GM19463 (cell line): ENCODE measurements at regions not wholly inside any gene's neighbourhood (a gene's known extent, or its start where the extent isn't known, plus 50 kb on each side); places are given as distances from the start of the nearest gene placed in this dataset.
"Not testable (repeated sequence)": the region's sequence is repeated elsewhere in the genome, so short reads cannot be mapped to it uniquely, and the experiment has no call there.

Experiments used
- ATAC-seq: cut with Tn5 transposase; IDR thresholded peaks from one replicate; pipeline ENCODE4 v1.9.1; 2021; ENCODE audit warnings: mild to moderate bottlenecking, moderate library complexity; ENCODE audit not compliant: unreplicated experiment

DNA sequence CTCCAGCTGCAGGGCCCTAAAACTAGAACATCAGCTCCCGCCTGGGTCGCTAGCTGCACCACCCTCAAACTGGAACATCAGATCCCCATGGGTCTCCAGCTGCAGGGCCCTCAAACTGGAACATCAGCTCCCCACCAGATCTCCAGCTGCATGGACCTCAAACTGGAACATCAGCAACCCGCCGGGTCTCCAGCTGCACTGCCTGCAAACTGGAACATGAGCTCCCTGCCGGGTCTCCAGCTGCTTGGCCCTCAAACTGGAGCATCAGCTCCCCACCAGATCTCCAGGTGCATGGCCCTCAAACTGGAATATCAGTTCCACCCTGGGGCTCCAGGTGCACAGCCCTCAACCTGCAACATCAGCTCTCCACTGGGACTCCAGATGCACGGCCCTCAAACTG, 82.7 kb downstream of the TFRC start:
- ATAC-seq, result not testable (repeated sequence)

DNA sequence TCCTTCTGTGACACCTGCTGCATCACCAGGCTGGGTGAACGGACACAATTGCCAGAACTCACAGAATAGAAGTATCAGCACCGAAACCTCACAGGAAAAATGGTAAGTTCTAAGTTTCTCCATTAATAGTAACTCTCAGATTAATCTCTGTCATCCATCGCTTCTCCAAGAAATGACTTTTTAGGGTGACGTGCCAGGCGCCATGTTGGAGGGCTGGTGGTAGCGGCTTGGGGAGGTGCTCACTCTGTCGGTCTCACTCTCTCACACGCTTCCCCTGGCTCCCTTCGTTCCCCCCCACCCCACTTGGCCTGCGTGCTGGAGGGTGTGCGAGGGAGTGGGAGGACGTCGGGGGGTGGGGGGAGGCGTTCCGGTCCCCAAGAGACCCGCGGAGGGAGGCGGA, 85.6 kb downstream of the TFRC start:
- not testable (repeated sequence) for ATAC-seq

DNA sequence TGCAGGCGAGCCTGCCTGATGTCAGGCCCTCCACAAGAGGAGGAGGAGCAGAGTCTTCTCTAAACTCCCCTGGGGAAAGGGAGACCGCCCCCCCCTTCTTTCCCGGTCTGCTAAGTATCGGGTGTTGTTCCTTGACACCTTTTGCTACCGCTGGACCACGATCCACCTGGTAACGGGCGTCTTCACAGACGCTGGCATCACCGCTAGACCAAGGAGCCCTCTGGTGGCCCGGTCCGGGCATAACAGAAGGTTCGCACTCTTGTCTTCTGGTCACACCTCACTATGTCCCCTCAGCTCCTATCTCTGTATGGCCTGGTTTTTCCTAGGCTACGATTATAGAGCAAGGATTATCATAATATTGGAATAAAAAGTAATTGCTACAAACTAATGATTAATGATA, 86.0 kb upstream of the TNK2 start:
- ATAC-seq, result not testable (repeated sequence)

DNA sequence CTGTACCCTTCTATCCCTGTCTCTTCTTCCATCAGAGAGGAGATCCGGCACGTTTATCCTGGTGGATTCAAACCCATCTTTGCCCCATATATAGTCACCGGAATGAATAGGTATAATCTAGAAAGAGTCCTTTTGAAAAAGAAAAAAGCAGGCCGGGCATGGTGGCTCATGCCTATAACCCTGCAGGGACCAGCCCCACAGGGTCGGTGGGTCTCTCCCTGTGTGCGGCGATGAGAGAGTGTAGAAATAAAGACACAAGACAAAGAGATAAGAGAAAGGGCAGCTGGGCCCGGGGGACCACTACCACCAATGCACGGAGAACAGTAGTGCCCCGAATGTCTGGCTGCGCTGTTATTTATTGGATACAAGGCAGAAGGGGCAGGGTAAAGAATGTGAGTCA, 85.3 kb upstream of the TNK2 start:
- ATAC-seq, result not testable (repeated sequence)

DNA sequence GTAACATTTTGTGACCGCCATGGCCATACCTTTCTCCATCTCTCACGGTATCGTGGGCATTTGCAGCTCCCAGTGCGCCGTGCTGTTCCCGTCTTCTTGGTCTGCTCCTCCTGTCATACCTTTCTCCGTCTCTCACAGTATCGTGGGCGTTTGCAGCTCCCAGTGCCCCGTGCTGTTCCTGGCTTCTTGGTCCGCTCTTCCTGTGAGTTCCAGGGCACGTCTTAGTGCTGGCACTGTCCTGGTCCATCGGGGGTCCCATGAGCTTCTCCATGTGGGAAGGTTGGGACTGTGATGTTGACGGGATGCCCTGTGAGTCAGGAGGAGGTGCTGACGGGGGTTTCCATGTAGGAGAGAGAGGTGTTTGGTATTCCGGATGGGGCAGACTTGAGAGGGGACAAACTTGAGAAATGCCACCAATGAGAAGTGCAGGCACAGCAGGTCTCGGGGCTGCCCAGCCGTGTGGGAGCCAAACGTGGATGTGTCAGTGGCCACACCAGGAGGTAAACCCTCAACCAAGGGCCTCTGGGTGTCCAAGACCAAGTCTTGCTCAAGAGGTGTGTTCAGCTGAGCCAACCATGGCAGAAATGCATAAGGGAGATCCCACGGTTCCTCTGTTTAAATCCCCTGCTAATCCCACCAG, 84.7 kb upstream of the TNK2 start:
- not testable (repeated sequence) for ATAC-seq

DNA sequence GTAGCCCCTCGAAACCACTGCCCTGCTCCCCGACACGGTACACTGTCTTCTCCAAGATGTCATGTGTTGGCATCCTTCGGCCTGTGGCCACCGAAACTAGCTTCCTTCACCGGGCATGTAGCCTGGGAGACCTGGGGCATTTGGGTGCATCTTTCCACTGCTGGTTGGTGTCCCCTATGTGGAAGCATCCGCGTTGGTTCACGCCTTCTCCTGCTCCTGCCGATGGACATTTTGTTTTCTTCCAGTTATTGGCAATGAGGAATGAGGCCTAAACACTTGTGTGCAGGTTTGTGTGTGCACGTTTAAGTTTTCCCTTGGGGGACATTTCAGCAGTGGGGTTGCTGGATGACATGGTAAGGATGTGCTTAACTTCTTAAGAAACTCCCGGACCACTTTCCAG, 83.6 kb upstream of the TNK2 start:
- ATAC-seq, result not testable (repeated sequence)

DNA sequence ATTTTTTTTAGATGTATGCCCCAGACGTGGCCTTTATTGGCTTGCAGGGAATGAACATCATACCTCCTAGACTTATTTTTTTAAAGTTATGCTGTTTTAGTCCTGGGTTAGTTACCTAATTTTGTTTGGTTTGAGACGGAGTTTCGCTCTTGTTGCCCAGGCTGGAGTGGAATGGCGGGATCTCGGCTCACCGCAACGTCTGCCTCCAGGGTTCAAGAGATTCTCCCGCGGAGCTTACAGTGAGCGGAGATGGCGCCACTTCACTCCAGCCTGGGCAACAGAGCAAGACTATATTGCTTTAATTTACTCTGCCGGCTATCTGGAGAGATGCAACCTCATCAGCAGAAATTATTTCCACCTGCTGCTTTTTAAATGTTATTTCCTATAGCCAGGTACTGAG, 82.9 kb upstream of the TNK2 start:
- not testable (repeated sequence) for ATAC-seq

DNA sequence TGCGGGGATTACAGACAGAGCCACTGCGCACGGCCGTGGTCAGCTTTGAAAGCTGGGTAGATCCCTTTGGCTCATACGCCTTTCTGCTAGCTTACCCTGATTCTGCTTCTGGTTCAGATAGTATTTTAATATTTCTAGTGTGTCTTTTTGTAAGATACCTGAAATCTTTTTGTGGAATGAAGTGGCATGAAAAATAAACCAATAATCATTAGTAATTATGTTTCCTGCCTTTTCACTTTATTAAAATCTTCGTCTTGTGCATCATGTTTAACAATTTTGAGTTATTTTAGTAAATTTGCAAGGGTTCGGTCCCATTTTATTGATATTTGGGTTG, 82.5 kb upstream of the TNK2 start:
- ATAC-seq, result not testable (repeated sequence)

DNA sequence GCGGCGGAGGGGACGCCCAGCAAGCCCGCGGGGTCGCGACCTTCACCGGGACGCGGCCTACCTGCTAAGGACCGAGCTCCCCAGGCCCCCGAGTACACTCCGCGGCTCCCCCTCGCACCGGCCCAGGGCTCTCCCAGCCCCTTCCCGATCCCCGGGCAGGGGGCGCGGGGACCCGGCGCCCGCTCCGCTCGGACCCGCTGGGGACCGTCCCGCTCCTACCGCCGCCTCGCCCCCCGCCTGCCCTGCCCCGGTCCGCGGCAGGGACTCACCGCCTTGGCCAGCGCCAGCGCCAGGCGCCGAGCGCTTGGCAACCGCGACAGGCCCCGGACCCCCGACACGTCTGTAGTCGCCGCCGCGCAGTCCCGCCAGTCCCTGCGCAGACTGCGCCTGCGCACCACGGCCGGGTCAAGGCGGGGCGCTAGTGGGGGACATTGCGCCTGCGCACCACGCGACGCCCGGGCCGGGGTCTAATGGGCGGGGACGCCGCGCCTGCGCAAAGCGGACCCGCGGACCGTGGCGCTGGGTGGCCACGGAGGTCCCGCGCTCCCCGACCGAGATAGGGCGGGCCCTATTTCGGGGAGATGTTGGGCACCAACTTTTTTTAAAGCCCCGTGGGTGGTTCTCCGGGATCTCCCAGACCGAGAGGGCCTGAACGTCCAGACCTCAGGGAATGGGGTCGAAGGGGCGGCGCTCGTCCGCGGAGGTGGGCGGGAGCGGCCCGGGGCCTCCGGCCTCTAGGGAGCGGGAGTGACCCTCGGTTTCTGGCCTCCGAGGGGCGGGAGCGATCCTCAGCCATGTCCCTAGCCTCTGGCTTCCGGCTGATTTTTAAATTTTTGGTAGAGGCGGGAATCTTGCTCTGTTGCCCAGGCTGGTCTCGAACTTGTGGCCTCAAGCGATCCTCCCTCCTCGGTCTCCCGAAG, 81.8 kb upstream of the TNK2 start:
- ATAC-seq, result peak; percentile 90

DNA sequence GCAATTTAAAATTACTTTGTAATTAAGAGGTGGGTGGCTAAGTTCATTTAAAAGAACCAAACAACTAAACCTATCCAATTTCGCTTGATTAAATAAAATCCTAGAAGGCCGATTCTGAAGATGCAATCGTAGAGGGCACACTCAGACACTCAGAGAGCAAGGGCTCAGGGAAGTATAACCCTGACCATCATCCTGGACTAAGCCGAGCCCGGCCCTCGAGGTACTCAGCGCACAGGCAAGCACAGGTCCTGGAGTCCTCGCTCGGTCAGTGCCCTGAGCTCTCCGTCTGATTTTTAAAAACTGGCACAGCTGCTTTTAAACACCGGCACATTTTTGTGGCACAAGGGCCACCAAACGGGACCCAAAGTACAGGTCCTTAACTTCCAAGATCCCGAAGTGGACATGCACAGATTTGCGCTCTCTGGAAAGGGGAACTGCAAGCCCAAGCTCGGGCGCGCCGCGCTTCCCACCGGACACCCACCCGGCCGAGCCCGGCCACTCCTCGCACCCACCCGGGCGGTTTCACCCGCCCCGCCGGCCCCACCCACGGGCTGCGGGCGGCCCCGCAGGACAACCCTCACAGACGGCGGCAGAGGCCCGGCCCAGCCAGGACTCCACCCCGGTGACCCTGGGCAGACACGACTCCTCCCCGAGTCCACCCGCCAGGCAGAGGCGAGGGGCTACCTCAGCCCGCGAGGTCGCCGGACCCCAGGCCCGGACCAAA, 81.0 kb upstream of the TNK2 start:
- ATAC-seq, result peak; percentile 55

DNA sequence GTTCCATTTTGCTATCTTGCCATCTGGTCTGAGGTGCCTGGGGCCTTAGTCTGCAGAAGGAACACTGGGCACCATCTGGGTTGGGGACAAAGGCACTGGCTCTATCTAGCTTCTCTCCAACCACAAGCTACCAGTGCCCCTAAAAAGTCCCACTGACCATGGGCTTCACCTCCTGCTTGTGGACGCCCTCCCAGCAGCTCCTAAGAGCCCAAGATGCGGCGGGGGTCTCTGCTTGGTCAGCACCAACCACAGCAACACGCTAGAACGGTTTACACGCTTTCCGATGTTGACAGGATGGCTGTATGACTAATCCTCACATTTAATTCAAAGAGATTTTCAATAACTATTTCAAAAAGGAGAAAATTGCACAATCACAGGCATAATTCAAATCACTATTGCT, 80.4 kb upstream of the TNK2 start:
- not testable (repeated sequence) for ATAC-seq

DNA sequence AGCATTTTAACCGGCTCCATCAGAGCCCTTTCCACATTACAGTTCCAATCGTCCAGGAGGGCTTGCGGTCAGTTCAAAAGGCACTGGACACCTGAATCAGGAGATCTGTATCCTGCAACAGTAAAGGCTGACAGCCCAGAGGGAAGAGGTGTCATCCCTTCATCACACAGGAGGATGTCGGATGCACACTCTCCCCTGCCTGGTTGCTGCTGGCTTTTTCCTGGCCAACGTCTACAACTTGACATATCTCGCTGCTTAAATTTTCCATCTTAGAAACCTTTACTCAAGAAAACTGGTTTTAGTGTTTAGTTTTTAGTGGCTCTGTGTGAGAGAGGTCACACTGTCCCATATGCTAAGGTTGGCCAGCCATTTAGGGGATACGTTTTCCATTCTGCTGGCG, 78.7 kb upstream of the TNK2 start:
- not testable (repeated sequence) for ATAC-seq

DNA sequence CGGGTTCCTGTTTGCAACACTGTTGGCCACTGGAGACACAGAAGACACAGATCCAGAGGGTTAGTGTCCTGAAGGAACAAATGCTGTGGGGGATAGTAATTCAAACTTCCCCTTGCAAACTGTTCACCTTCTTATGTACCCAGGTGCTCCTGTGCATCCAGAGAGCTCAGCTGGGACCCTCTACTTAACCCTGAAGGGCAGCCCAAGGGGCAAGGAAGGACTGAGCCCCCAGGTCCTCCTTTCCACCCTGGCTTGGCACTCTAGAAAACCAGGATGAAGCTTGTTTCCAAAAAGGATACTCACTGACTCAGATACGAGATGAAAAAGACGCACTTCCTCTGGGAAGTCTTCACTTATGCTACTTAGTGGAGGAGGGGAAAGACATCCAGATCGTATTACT, 78.2 kb upstream of the TNK2 start:
- not testable (repeated sequence) for ATAC-seq

DNA sequence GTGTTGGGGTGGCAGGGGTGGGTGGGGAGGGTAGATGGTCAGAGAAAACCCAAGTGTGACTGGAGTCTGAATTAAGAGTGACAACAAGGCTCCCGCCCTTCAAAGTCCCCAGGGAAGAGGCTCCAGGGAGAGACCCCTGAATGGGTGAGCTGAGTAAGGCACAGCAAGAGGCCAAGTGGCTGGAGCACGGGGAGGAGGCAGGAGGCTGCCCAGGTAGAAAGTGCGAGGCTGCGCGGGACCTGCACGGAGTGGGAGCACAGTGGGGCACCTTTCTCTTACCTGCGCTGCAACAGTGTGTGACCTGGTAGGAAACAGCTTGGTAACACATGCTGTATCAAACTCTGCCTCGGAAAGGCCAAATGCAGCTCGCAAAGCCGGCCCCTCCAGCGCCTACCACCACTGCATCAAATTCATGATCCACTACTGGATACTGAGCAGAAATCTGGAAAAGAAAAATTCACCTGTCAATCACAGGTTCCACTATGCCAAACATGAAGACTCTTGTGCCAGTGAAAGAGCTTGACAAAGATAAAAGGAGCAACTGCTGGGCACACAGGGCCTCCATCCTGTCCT, 77.1 kb upstream of the TNK2 start:
- not testable (repeated sequence) for ATAC-seq

DNA sequence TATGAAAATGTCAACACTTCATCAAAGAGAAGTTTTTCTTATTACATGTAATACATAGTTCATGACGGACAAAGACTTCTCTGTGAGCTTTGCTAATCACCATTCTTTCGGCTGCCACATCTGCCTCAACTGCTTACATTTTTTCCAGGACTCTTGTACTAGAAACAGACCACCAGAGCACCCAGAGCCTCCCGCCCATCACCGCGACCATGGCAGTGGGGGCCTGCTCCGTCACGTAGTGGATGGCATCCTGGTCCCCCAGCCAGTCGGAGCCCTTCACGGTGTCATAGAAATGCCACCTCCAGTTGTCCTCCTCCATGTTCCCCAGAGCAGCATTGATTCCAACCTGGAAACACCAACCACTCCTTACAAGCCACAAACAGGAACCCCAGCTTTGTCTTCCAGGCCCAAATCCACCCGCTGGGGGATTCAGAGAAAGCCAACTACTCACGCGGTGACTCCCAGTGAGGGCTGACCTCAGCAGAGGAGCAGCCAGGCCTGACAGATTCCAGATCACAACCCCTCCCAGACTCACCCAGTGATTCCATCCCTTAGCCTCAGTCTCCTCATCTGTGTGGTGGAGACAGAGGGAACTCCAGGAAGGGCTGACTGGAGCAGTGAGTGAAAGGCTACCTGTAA, 76.2 kb upstream of the TNK2 start:
- ATAC-seq, result not testable (repeated sequence)

DNA sequence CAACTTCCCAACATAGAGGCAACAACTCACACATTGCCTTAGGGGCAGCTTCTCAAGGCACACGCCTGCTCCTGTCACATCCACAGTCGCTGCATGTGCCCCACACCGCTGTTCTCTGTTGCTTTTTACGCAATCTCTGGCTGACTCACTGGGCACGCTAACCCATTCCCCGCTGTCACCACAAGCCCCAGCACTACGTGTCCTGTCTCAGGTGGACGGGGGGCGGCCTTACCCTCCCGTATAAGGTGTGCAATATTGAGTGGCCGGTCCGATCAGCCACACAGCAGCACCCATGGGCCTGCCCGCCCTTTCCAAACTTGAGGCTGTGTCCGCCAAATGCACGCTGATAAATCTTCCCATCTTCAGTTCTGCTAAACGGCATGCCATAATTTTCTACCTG, 75.5 kb upstream of the TNK2 start:
- not testable (repeated sequence) for ATAC-seq

DNA sequence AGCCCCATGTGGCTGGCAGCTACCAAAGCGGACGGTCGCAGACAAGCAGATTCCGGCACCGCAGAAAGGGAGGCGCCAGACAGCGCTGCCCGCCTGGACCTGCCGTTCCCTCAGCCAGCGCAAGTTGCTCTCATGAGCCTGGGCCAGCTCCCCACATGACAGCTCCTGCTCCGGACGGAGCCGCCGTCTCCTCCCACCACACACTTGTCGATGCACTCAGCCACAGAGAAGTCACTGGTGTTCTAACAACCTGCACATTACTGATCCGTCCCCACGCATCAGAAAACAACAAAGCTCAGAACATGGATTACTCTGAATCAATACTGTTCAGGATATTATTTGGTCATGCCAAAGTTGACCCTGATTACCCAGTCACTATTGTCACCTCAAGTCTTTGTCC, 74.4 kb upstream of the TNK2 start:
- not testable (repeated sequence) for ATAC-seq

DNA sequence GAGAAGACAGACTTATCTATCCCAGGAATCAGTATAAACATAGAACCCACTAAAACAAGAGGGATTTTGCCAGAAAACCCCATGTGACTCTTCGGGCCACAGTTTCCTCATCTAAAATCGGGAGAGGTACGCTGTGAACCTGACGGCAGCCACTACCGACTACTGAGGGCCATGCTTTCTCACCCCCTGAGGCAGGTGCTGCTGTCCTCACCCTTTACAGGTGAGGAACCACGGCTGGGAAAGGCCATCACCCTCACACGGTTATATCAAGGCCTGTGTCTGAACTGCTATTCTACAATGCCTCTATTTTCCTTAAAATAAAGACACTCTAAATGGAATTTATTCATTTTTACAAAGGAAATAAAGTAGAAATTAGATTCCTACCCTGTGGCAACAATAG, 73.4 kb upstream of the TNK2 start:
- ATAC-seq, result not testable (repeated sequence)

DNA sequence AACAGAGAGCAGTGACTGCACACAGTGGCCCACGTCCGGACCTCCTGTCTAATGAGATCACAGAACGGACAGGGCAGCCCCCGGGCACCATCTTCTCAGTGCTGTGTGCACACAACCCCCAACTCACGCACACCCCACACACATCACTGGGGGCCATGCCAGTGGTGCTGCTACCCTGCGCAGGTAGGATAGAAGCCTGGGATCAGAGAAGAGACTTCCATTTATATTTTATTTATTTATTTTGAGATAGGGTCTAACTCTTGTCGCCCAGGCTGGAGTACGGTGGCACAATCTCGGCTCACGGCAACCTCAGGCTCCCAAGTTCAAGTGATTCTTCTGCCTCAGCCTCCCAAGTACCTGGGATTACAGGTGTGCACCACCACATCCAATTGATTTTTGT, 71.5 kb upstream of the TNK2 start:
- not testable (repeated sequence) for ATAC-seq

DNA sequence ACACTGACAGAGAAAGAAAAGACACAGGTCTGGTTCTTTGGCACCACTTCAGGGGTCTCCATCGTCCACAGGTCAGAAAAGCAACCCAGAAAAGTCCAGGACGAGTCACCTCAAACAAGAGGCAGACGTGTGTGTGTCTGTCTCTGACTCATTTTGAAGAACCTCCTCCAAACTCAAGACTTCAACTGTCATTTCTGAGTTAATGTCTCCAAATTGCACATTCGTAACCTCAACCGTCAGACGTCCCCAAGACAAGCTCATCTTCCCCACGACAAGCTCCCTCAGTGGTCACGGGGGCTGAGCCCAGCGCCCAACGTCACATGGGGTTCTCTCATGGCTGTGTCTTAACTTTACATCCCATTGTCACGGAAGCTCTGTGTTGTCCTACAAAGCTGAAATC, 70.2 kb upstream of the TNK2 start:
- not testable (repeated sequence) for ATAC-seq

DNA sequence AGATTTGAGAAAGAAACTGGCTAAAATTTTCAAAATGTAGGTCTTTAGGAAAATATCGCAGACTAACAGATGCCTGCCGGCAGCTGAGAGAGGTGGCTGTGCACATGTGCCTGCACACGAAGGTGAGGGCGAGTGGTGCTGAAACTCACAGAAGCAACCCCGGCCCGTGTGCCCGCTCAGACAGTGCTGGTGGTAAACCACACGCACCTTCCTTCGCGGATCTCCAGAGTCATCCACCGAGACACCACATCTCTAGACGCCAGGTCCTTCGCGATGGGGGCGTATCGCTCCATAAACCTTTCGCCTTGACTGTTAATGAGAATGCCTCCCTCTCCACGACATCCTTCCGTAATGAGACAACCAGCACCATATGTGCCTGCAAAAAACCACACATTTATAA, 68.5 kb upstream of the TNK2 start:
- not testable (repeated sequence) for ATAC-seq
